ENCODE measurements at regions not wholly inside any gene's neighbourhood (a gene's known extent, or its start where the extent isn't known, plus 50 kb on each side); places are given as distances from the start of the nearest gene placed in this dataset.

- no peak for DNase-seq
- intact Hi-C loops (cut with DNase I, micrococcal nuclease): no loop called here
- Histone ChIP-seq H3K9me3 (no peaks in the 10 kb centered on the region), H3K4me3 (no peak overlapping the region), H3K36me3 (ENCODE audit: low read depth) (no peaks in the 10 kb centered on the region), H3K4me1 (ENCODE audit: low read depth) (no peaks in the 10 kb centered on the region)
- no peak for ATAC-seq
- TF ChIP-seq, protein P1, sequence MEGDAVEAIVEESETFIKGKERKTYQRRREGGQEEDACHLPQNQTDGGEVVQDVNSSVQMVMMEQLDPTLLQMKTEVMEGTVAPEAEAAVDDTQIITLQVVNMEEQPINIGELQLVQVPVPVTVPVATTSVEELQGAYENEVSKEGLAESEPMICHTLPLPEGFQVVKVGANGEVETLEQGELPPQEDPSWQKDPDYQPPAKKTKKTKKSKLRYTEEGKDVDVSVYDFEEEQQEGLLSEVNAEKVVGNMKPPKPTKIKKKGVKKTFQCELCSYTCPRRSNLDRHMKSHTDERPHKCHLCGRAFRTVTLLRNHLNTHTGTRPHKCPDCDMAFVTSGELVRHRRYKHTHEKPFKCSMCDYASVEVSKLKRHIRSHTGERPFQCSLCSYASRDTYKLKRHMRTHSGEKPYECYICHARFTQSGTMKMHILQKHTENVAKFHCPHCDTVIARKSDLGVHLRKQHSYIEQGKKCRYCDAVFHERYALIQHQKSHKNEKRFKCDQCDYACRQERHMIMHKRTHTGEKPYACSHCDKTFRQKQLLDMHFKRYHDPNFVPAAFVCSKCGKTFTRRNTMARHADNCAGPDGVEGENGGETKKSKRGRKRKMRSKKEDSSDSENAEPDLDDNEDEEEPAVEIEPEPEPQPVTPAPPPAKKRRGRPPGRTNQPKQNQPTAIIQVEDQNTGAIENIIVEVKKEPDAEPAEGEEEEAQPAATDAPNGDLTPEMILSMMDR (IDR thresholded peaks at IDR 0.05): no peak
These were observed 214.8 kb downstream of the COG6 start for GRCh38 chr13:39870197-39870747.

- no peak overlapping the region for H3K4me3 ChIP-seq
- DNase-seq (no peak), ATAC-seq (no peak)
- TF ChIP-seq, protein P1 (IDR thresholded peaks at IDR 0.05): no peak
- intact Hi-C loops (cut with DNase I, micrococcal nuclease): no loop called here
- H3K4me1 ChIP-seq (ENCODE audit: low read depth): no peaks in the 10 kb centered on the region
- no peaks in the 10 kb centered on the region for H3K9me3 ChIP-seq
- H3K36me3 ChIP-seq (ENCODE audit: low read depth): no peaks in the 10 kb centered on the region
These were observed 219.0 kb downstream of the COG6 start for GRCh38 chr13:39874331-39875053.

DNA sequence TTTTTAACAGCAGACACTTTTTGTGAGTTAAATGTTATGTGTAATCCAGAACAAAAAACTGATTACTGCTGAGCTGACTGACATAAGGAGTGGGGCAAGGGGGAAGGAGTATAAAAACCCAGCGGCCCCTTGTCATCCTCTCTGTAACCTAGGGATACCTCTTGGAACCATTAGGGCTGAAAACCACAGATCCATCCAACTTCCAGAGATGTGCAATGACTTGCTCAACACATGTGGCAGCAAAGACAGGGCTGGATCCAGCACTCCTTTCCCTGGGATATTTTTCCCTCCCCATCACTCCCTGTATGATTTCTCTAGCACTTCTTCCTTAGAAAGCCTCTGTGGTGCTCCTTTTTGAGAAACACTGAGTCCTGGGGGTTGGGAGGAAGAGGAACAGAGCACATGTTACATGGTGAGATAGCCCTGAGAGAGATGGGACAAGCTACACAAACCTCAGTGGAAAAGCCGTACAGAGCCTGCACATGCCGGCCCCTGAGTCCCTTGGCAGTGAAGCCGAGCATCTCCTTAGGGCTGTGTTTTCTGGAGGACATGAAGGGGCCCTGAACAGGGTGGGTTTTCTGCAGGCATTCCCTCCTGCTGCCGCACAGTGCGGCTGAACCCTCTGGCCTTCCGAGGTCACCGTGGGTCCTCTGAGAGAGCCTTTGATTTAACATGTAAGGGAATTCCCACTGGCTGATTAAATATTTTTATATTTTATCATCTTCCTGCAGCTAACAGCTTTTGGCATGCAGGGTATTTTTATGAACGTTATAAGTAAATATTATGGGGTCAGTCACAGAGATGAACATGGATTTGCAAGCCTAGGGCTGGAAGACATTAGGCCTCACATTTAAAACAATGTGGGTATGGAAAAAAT, 219.9 kb downstream of the COG6 start:
- no peaks in the 10 kb centered on the region for H3K36me3 ChIP-seq (ENCODE audit: low read depth)
- no peak for ATAC-seq
- no peak overlapping the region for H3K4me3 ChIP-seq
- TF ChIP-seq, protein P1 (IDR thresholded peaks at IDR 0.05): no peak
- intact Hi-C loops (cut with DNase I, micrococcal nuclease): no loop called here
- DNase-seq: no peak
- H3K4me1 ChIP-seq (ENCODE audit: low read depth): no peaks in the 10 kb centered on the region
- no peaks in the 10 kb centered on the region for H3K9me3 ChIP-seq

DNA sequence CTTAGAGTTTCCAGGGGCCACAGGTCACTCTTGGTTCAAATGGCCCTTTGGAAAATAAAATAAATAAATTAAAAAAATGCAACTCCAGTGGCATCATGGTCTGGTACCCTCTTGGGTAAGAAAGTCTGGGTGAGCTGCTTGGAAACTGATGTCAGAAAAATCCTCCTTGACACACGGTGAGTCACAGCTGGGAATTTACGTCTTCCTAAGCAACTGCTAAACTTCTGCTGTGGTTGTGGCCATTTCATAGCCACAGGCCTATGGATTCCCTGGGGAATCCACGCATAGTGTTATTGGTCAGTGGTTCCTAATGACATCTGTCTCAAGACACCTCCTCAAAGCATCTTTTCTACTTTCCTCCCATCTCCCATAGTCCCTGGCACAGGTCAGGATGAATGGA, 220.8 kb downstream of the COG6 start:
- Histone ChIP-seq H3K9me3 (no peaks in the 10 kb centered on the region), H3K4me3 (no peak overlapping the region), H3K4me1 (ENCODE audit: low read depth) (no peaks in the 10 kb centered on the region), H3K36me3 (ENCODE audit: low read depth) (no peaks in the 10 kb centered on the region)
- DNase-seq: no peak
- TF ChIP-seq, protein P1 (IDR thresholded peaks at IDR 0.05): no peak
- intact Hi-C loops (cut with DNase I, micrococcal nuclease): no loop called here
- no peak for ATAC-seq

GRCh38 chr13:39877134-39877533, 221.7 kb downstream of the COG6 start:
- intact Hi-C loops (cut with DNase I, micrococcal nuclease): no loop called here
- Histone ChIP-seq H3K9me3 (no peaks in the 10 kb centered on the region), H3K36me3 (ENCODE audit: low read depth) (no peaks in the 10 kb centered on the region), H3K4me1 (ENCODE audit: low read depth) (no peaks in the 10 kb centered on the region), H3K4me3 (no peak overlapping the region)
- ATAC-seq: no peak
- TF ChIP-seq, protein P1 (IDR thresholded peaks at IDR 0.05): no peak
- DNase-seq: no peak

Measured in mucosa of descending colon (tissue), 3 donors.